ENCODE measurements at regions not wholly inside any gene's neighbourhood (a gene's known extent, or its start where the extent isn't known, plus 50 kb on each side); places are given as distances from the start of the nearest gene placed in this dataset.

DNA sequence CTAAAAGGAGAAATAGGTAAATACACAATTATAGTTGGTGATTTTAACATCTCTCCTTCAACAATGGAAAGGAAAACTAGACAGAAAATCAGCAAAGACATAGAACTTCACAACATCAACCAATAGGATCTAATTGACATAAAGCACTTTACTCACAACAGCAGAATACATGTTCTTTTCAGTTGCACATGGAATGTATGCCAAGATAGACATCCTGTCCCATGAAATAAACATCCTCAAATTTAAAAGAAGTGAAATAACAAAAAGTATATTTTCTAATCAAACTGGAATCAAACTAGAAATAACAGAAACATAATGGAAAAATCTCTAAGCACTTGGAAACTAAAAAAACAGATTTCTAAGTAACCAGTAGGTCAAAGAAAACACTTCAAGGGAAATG lies 296.2 kb upstream of the RGS6 start:
- H2BK20ac ChIP-seq (ENCODE audit: low read depth, low read length, poor library complexity, severe bottlenecking), result no peak overlapping the region

More for the DNA sequence above, 296.2 kb upstream of the RGS6 start:
- Histone ChIP-seq H4K8ac (replicated peaks; ENCODE audit: insufficient read length, low read depth, low read length) (no peak overlapping the region), H2BK12ac (ENCODE audit: insufficient read length, low read depth, low read length) (no peak overlapping the region), H3K4me1 (ENCODE audit: insufficient read depth, low read length) (no peaks in the 10 kb centered on the region), H3K23ac (ENCODE audit: insufficient read length, low read depth, low read length) (no peak overlapping the region), H3K14ac (ENCODE audit: insufficient read depth, low read length) (no peak overlapping the region), H2AFZ (ENCODE audit: low read length) (no peak overlapping the region), H3K23me2 (ENCODE audit: insufficient read length, low read depth, low read length, poor library complexity, severe bottlenecking) (no peaks in the 10 kb centered on the region), H4K5ac (ENCODE audit: insufficient read length, low read depth, low read length) (no peak overlapping the region), H3K18ac (ENCODE audit: insufficient read length, low read depth, low read length) (no peak overlapping the region), H3K56ac (ENCODE audit: insufficient read length, low read depth, low read length) (no peak overlapping the region), H2AK5ac (ENCODE audit: insufficient read length, low read length) (no peak overlapping the region), H3K4me2 (ENCODE audit: insufficient read depth, insufficient read length, low read length) (no peak overlapping the region), H2BK5ac (ENCODE audit: insufficient read length, low read length) (no peak overlapping the region), H4K20me1 (ENCODE audit: control insufficient read depth, insufficient read depth, insufficient read length) (no peaks in the 10 kb centered on the region), H2BK15ac (ENCODE audit: low read depth, low read length) (no peak overlapping the region), H2BK120ac (ENCODE audit: low read depth, low read length, poor library complexity, severe bottlenecking) (no peak overlapping the region), H3K9me3 (ENCODE audit: control insufficient read depth, low read depth, low read length) (no peaks in the 10 kb centered on the region), H3K27me3 (ENCODE audit: insufficient read depth, low read length) (no peaks in the 10 kb centered on the region), H4K91ac (ENCODE audit: insufficient read length, low read depth, low read length) (no peak overlapping the region), H3K79me2 (ENCODE audit: insufficient read depth, low read length) (no peaks in the 10 kb centered on the region), H3T11ph (ENCODE audit: low read length) (no peak overlapping the region), H3K9ac (ENCODE audit: extremely low read depth, insufficient read length, low read length) (no peak overlapping the region), H3K79me1 (ENCODE audit: insufficient read depth, low read depth, low read length, poor library complexity, severe bottlenecking) (no peaks in the 10 kb centered on the region), H3K27ac (ENCODE audit: insufficient read length, low read depth, low read length) (no peak overlapping the region), H3K4ac (ENCODE audit: low read depth, low read length) (no peak overlapping the region)
- Mint-ChIP-seq H3K27ac (no peak overlapping the region), H3K27me3 (ENCODE audit: low read depth) (no peaks in the 10 kb centered on the region), H3K36me3 (ENCODE audit: insufficient read depth in 1 of 3, low read depth in 3 of 3) (peaks cover 22 to 27% (median 23%) of the 10 kb centered on the region in 3 experiments), H3K9me3 (peaks cover 8 to 14% of the 10 kb centered on the region in 2 experiments; a peak in 3 of 5 replicates), H3K4me3 (no peak overlapping the region), H3K4me1 (peaks cover 7 to 8% of the 10 kb centered on the region in 2 experiments)
- TF ChIP-seq, protein P1, sequence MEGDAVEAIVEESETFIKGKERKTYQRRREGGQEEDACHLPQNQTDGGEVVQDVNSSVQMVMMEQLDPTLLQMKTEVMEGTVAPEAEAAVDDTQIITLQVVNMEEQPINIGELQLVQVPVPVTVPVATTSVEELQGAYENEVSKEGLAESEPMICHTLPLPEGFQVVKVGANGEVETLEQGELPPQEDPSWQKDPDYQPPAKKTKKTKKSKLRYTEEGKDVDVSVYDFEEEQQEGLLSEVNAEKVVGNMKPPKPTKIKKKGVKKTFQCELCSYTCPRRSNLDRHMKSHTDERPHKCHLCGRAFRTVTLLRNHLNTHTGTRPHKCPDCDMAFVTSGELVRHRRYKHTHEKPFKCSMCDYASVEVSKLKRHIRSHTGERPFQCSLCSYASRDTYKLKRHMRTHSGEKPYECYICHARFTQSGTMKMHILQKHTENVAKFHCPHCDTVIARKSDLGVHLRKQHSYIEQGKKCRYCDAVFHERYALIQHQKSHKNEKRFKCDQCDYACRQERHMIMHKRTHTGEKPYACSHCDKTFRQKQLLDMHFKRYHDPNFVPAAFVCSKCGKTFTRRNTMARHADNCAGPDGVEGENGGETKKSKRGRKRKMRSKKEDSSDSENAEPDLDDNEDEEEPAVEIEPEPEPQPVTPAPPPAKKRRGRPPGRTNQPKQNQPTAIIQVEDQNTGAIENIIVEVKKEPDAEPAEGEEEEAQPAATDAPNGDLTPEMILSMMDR (conservative IDR thresholded peaks at IDR 0.05), result no peak
- DNase-seq, result no peak
